ENCODE measurements at regions not wholly inside any gene's neighbourhood (a gene's known extent, or its start where the extent isn't known, plus 50 kb on each side); places are given as distances from the start of the nearest gene placed in this dataset.

DNA sequence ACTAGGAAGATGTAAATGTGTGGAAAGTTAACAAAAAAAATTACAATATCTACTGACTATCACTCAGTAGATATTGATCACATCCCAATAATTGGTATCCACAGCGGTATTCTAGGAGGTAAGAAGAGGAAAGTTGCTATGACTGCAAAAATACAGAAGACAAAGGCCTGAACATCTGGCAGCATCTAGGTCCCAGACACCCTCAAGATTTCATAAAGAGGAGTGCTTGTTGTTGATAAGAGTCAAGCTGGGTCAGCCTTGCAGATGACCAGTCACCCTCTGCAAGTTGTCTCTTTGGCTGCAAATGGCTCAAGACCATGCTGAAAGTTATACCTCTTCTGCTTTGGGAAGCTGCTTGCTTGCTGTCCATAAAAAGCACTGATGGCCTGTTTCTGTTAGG is 179.8 kb upstream of the FOXN2 start:
- Histone ChIP-seq H3K36me3 (ENCODE audit: control insufficient read depth, insufficient read depth, low read length) (no peaks in the 10 kb centered on the region), H3K9me3 (ENCODE audit: control insufficient read depth, insufficient read depth, low read length) (no peaks in the 10 kb centered on the region), H3K27me3 (ENCODE audit: control insufficient read depth, insufficient read depth, low read length) (no peaks in the 10 kb centered on the region), H3K4me1 (ENCODE audit: control insufficient read depth, insufficient read depth, low read length) (no peaks in the 10 kb centered on the region), H3K27ac (ENCODE audit: low read length) (no peak overlapping the region), H3K4me3 (ENCODE audit: low read length) (no peak overlapping the region)
- DNase-seq (ENCODE audit: low read depth, low spot score) = no peak
- WGBS (ENCODE audit: insufficient coverage, insufficient read length) = no CpG with 5 or more reads among the region's 1 CpG

- DNase-seq (ENCODE audit: low read depth, low spot score) = no peak
- Histone ChIP-seq H3K27ac (ENCODE audit: low read length) (no peak overlapping the region), H3K9me3 (ENCODE audit: control insufficient read depth, insufficient read depth, low read length) (no peaks in the 10 kb centered on the region), H3K27me3 (ENCODE audit: control insufficient read depth, insufficient read depth, low read length) (no peaks in the 10 kb centered on the region), H3K36me3 (ENCODE audit: control insufficient read depth, insufficient read depth, low read length) (no peaks in the 10 kb centered on the region), H3K4me3 (ENCODE audit: low read length) (no peak overlapping the region), H3K4me1 (ENCODE audit: control insufficient read depth, insufficient read depth, low read length) (no peaks in the 10 kb centered on the region)
- WGBS (ENCODE audit: insufficient coverage, insufficient read length) = no CpG with 5 or more reads among the region's 1 CpG
Observed at GRCh38 chr2:48135797-48136196, 178.7 kb upstream of the FOXN2 start.

DNA sequence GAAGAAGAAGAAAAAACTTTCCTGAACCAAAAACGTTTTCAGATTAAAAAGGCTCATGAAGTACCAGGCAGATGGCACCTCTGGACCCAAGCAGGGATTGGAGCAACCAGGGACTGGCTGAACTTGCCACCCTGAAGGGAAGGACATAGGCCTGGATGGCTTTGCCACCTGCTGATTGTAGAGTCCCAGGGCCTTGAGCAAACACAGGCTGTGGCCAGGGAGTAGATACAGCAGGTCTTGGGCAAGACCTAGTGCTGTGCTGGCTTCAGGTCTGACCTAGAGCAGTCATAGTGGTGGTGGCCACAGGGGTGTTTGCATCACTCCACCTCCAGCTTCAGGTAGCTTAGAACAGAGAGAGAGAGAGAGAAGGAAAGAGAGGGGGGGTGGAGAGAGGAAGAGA is 176.7 kb upstream of the FOXN2 start:
- H3K4me1 ChIP-seq (ENCODE audit: control insufficient read depth, insufficient read depth, low read length) = no peaks in the 10 kb centered on the region
- WGBS (ENCODE audit: insufficient coverage, insufficient read length) = no CpG with 5 or more reads among the region's 1 CpG
- H3K4me3 ChIP-seq (ENCODE audit: low read length) = no peak overlapping the region
- no peaks in the 10 kb centered on the region for H3K27me3 ChIP-seq (ENCODE audit: control insufficient read depth, insufficient read depth, low read length)
- no peaks in the 10 kb centered on the region for H3K36me3 ChIP-seq (ENCODE audit: control insufficient read depth, insufficient read depth, low read length)
- no peaks in the 10 kb centered on the region for H3K9me3 ChIP-seq (ENCODE audit: control insufficient read depth, insufficient read depth, low read length)
- DNase-seq (ENCODE audit: low read depth, low spot score) = no peak
- no peak overlapping the region for H3K27ac ChIP-seq (ENCODE audit: low read length)

GRCh38 chr2:48138898-48139297 is 175.6 kb upstream of the FOXN2 start:
- H3K4me1 ChIP-seq (ENCODE audit: control insufficient read depth, insufficient read depth, low read length) = no peaks in the 10 kb centered on the region
- WGBS (ENCODE audit: insufficient coverage, insufficient read length) = no CpG with 5 or more reads among the region's 1 CpG
- no peak overlapping the region for H3K4me3 ChIP-seq (ENCODE audit: low read length)
- no peaks in the 10 kb centered on the region for H3K9me3 ChIP-seq (ENCODE audit: control insufficient read depth, insufficient read depth, low read length)
- H3K27ac ChIP-seq (ENCODE audit: low read length) = no peak overlapping the region
- no peaks in the 10 kb centered on the region for H3K27me3 ChIP-seq (ENCODE audit: control insufficient read depth, insufficient read depth, low read length)
- H3K36me3 ChIP-seq (ENCODE audit: control insufficient read depth, insufficient read depth, low read length) = no peaks in the 10 kb centered on the region
- DNase-seq (ENCODE audit: low read depth, low spot score) = no peak

DNA sequence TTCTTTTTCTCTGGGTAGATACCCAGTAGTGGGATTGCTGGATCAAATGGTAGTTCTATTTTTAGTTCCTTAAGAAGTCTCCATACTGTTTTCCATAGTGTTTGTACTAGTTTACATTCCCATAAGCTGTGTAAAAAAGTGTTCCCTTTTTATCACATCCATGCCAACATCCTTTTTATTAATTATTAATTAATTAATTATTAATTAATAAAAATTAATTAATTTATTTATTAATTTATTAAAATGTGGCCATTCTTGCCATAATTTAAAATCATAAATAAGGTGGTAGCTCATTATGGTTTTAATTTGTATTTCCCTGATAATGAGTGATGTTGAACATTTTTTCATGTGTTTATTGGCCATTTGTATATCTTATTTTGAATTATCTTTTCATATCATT is 173.9 kb upstream of the FOXN2 start:
- Histone ChIP-seq H3K36me3 (ENCODE audit: control insufficient read depth, insufficient read depth, low read length) (no peaks in the 10 kb centered on the region), H3K9me3 (ENCODE audit: control insufficient read depth, insufficient read depth, low read length) (no peaks in the 10 kb centered on the region), H3K4me3 (ENCODE audit: low read length) (no peak overlapping the region), H3K27ac (ENCODE audit: low read length) (no peak overlapping the region), H3K4me1 (ENCODE audit: control insufficient read depth, insufficient read depth, low read length) (no peaks in the 10 kb centered on the region), H3K27me3 (ENCODE audit: control insufficient read depth, insufficient read depth, low read length) (no peaks in the 10 kb centered on the region)
- DNase-seq (ENCODE audit: low read depth, low spot score) = no peak

GRCh38 chr2:48144777-48145176 is 169.7 kb upstream of the FOXN2 start:
- H3K9me3 ChIP-seq (ENCODE audit: control insufficient read depth, insufficient read depth, low read length) = no peaks in the 10 kb centered on the region
- H3K36me3 ChIP-seq (ENCODE audit: control insufficient read depth, insufficient read depth, low read length) = no peaks in the 10 kb centered on the region
- H3K27me3 ChIP-seq (ENCODE audit: control insufficient read depth, insufficient read depth, low read length) = no peaks in the 10 kb centered on the region
- WGBS (ENCODE audit: insufficient coverage, insufficient read length) = no CpG with 5 or more reads among the region's 2 CpGs
- no peak overlapping the region for H3K27ac ChIP-seq (ENCODE audit: low read length)
- H3K4me1 ChIP-seq (ENCODE audit: control insufficient read depth, insufficient read depth, low read length) = no peaks in the 10 kb centered on the region
- no peak for DNase-seq (ENCODE audit: low read depth, low spot score)
- H3K4me3 ChIP-seq (ENCODE audit: low read length) = no peak overlapping the region

GRCh38 chr2:48145845-48146452 is 168.5 kb upstream of the FOXN2 start:
- Histone ChIP-seq H3K9me3 (ENCODE audit: control insufficient read depth, insufficient read depth, low read length) (no peaks in the 10 kb centered on the region), H3K4me1 (ENCODE audit: control insufficient read depth, insufficient read depth, low read length) (no peaks in the 10 kb centered on the region), H3K27ac (ENCODE audit: low read length) (no peak overlapping the region), H3K36me3 (ENCODE audit: control insufficient read depth, insufficient read depth, low read length) (no peaks in the 10 kb centered on the region), H3K27me3 (ENCODE audit: control insufficient read depth, insufficient read depth, low read length) (no peaks in the 10 kb centered on the region), H3K4me3 (ENCODE audit: low read length) (no peak overlapping the region)
- DNase-seq (ENCODE audit: low read depth, low spot score) = no peak
- no CpG with 5 or more reads among the region's 6 CpGs for WGBS (ENCODE audit: insufficient coverage, insufficient read length)

DNA sequence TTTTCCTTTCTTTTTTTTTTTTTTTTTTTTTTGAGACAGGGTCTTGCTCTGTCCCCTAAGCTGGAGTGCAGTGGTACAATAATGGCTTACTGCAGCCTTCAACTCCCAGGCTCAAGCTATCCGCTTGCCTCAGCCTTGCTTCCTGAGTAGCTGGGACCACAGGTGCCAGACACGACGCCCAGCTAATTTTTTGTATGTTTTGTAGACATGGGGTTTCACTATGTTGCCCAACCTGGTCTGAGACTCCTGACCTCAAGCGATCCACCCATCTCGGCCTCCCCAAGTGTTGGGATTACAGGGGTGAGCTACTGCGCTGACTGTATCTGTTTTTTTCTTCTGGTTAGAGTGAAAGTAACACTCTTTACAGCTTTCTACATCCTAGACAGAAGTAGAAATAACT is 167.9 kb upstream of the FOXN2 start:
- Histone ChIP-seq H3K36me3 (ENCODE audit: control insufficient read depth, insufficient read depth, low read length) (no peaks in the 10 kb centered on the region), H3K9me3 (ENCODE audit: control insufficient read depth, insufficient read depth, low read length) (no peaks in the 10 kb centered on the region), H3K4me3 (ENCODE audit: low read length) (no peak overlapping the region), H3K27me3 (ENCODE audit: control insufficient read depth, insufficient read depth, low read length) (no peaks in the 10 kb centered on the region), H3K27ac (ENCODE audit: low read length) (no peak overlapping the region), H3K4me1 (ENCODE audit: control insufficient read depth, insufficient read depth, low read length) (no peaks in the 10 kb centered on the region)
- DNase-seq (ENCODE audit: low read depth, low spot score) = no peak
- no CpG with 5 or more reads among the region's 6 CpGs for WGBS (ENCODE audit: insufficient coverage, insufficient read length)

GRCh38 chr2:48147719-48148118 is 166.8 kb upstream of the FOXN2 start:
- H3K27me3 ChIP-seq (ENCODE audit: control insufficient read depth, insufficient read depth, low read length) = no peaks in the 10 kb centered on the region
- no peak overlapping the region for H3K4me3 ChIP-seq (ENCODE audit: low read length)
- no peaks in the 10 kb centered on the region for H3K9me3 ChIP-seq (ENCODE audit: control insufficient read depth, insufficient read depth, low read length)
- H3K4me1 ChIP-seq (ENCODE audit: control insufficient read depth, insufficient read depth, low read length) = no peaks in the 10 kb centered on the region
- H3K36me3 ChIP-seq (ENCODE audit: control insufficient read depth, insufficient read depth, low read length) = no peaks in the 10 kb centered on the region
- no peak for DNase-seq (ENCODE audit: low read depth, low spot score)
- H3K27ac ChIP-seq (ENCODE audit: low read length) = no peak overlapping the region

DNA sequence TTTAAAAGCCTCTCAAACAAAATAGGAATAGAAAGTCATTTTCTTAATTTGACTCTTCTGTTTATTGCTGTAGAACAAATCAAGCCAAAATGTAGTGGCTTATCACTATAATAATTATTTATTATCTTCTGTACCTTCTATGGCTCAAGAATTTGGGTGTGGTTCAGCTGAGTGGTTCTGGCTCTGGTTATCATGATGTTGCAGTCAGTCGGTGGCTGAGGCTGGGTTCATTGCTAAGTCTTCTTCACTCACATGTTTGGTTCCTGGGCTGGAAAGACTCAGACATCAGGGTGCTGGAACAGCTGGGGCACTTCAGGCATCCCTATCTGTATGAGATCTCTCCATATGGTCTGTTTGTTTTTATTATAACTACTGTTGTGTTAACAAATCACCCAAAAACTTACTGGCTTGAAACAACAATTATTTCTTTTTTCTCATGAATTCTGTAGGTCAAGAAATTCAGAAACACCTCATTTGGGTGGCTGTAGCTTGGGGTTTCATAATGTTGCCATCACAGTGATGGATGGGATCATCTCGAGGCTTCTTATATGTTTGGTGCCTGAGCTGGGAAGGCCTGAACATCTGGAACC is 165.5 kb upstream of the FOXN2 start:
- DNase-seq (ENCODE audit: low read depth, low spot score) = no peak
- no peaks in the 10 kb centered on the region for H3K27me3 ChIP-seq (ENCODE audit: control insufficient read depth, insufficient read depth, low read length)
- H3K4me1 ChIP-seq (ENCODE audit: control insufficient read depth, insufficient read depth, low read length) = no peaks in the 10 kb centered on the region
- no peak overlapping the region for H3K4me3 ChIP-seq (ENCODE audit: low read length)
- no CpG with 5 or more reads among the region's 2 CpGs for whole genome bisulfite sequencing (ENCODE audit: insufficient coverage, insufficient read length)
- H3K9me3 ChIP-seq (ENCODE audit: control insufficient read depth, insufficient read depth, low read length) = no peaks in the 10 kb centered on the region
- H3K36me3 ChIP-seq (ENCODE audit: control insufficient read depth, insufficient read depth, low read length) = no peaks in the 10 kb centered on the region
- H3K27ac ChIP-seq (ENCODE audit: low read length) = no peak overlapping the region

DNA sequence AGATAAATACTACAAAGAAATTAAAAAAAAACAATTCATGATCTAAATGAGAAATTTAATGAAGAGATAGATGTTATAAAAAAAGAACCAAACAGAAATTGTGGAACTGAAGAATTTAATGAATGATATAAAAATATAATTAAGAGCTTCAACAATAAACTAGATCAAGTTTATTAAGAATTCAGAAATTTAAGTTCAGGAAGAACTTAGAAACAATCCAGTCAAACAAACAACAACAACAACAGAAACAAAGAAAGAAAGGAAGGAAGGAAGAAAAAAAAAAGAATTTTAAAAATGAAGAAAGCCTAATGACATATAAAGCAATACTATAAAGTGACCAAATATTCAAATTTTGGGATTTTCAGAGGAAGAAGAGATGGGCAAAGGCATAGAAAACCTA is 157.3 kb upstream of the FOXN2 start:
- Histone ChIP-seq H3K4me1 (ENCODE audit: control insufficient read depth, insufficient read depth, low read length) (no peaks in the 10 kb centered on the region), H3K36me3 (ENCODE audit: control insufficient read depth, insufficient read depth, low read length) (no peaks in the 10 kb centered on the region), H3K9me3 (ENCODE audit: control insufficient read depth, insufficient read depth, low read length) (no peaks in the 10 kb centered on the region), H3K27ac (ENCODE audit: low read length) (no peak overlapping the region), H3K4me3 (ENCODE audit: low read length) (no peak overlapping the region), H3K27me3 (ENCODE audit: control insufficient read depth, insufficient read depth, low read length) (no peaks in the 10 kb centered on the region)
- DNase-seq (ENCODE audit: low read depth, low spot score) = no peak

Data from iPS DF 6.9 (cell line).